ENCODE measurements at regions not wholly inside any gene's neighbourhood (a gene's known extent, or its start where the extent isn't known, plus 50 kb on each side); places are given as distances from the start of the nearest gene placed in this dataset.

DNA sequence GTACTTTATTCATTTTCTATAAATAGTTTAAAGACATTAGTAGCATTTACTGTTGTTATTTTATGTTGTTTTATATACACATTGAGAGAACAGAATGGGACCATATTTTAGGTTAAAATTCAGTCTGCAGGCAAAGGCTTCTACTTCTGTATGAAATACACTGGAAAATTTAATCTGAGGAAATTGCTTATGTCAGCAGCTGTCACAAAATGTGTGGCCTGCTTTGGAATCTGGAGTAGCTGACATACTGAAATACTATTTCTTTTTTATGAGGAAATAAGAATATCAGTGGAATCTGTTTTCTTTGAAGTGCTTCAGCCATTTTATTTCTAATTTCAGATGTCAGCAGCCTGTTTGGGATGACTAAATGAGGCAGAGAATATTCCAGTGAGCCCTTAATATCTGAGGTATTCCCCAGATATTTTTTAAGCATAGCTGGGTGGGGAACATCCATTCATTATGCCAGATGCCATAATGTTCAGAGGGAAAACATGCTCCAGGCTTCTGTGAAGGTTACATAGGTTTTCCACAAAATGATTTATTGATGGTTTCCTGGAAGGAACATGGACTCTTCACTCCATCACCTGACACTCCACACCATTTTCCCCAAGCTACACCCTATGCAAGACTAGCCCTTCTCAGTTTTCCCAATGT, 267.1 kb downstream of the ARL4A start:
- TF ChIP-seq, protein P1, sequence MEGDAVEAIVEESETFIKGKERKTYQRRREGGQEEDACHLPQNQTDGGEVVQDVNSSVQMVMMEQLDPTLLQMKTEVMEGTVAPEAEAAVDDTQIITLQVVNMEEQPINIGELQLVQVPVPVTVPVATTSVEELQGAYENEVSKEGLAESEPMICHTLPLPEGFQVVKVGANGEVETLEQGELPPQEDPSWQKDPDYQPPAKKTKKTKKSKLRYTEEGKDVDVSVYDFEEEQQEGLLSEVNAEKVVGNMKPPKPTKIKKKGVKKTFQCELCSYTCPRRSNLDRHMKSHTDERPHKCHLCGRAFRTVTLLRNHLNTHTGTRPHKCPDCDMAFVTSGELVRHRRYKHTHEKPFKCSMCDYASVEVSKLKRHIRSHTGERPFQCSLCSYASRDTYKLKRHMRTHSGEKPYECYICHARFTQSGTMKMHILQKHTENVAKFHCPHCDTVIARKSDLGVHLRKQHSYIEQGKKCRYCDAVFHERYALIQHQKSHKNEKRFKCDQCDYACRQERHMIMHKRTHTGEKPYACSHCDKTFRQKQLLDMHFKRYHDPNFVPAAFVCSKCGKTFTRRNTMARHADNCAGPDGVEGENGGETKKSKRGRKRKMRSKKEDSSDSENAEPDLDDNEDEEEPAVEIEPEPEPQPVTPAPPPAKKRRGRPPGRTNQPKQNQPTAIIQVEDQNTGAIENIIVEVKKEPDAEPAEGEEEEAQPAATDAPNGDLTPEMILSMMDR (IDR thresholded peaks at IDR 0.05) = no peak
- no peak for TF ChIP-seq ZFX (IDR thresholded peaks at IDR 0.05; ENCODE audit: borderline replicate concordance)
- no peak overlapping the region for H3K27ac ChIP-seq

- no peak for TF ChIP-seq ZFX (IDR thresholded peaks at IDR 0.05; ENCODE audit: borderline replicate concordance)
- TF ChIP-seq, protein P1 (IDR thresholded peaks at IDR 0.05) = no peak
- H3K27ac ChIP-seq = no peak overlapping the region
Measured at GRCh38 chr7:12957487-12957886, 270.1 kb downstream of the ARL4A start.

DNA sequence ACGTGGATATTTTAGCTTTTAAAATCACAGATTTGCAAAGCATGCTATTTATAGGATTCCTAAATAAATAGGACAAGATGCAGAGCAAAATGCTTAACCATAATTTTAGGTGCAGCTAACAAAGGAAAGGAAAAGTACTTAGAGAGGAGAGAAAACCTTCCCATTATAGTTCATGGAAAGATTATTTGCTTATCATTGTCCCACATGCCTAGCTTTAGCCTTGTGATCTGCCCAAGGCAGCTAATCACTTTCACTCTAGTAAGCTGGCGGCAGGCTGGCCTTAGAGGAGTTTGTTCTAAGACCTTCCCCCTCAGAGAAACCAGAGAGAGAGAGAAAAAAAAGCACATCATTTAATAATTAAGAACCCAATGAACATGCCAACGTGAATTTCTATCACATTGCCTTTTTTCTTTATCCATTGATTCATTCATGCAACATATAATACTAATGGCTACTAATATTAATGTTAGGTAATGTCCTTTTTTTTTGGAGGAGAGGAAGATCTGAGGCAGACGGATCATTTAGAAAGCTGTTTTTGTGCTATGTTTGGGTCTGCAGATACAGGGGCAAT, 274.6 kb downstream of the ARL4A start:
- no peak for TF ChIP-seq ZFX (IDR thresholded peaks at IDR 0.05; ENCODE audit: borderline replicate concordance)
- TF ChIP-seq, protein P1 (IDR thresholded peaks at IDR 0.05) = no peak
- H3K27ac ChIP-seq = no peak overlapping the region

- no peak for TF ChIP-seq ZFX (IDR thresholded peaks at IDR 0.05; ENCODE audit: borderline replicate concordance)
- TF ChIP-seq, protein P1 (IDR thresholded peaks at IDR 0.05) = no peak
- H3K27ac ChIP-seq = no peak overlapping the region
Measured at GRCh38 chr7:12963435-12963834, 276.0 kb downstream of the ARL4A start.

DNA sequence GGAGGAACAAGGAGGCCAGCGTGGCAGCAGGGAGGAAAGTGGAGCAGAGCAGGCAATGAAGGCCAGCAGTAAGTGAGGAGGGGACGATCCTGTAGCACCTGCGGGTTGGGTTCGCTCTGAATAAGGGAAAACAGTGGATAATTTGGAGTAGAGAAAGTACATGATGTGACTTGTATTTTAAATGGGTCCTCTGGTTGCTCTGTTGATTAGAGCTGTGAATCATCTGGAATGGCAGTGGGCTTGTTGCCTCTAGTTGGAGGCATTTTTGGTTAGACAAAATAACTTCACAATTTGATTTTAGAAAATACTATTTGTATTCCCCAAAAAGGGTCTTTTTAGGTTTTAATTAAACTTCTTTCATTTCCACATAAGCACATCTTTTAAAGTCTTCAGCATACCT, 277.4 kb downstream of the ARL4A start:
- TF ChIP-seq, protein P1 (IDR thresholded peaks at IDR 0.05) = no peak
- TF ChIP-seq ZFX (IDR thresholded peaks at IDR 0.05; ENCODE audit: borderline replicate concordance) = no peak
- H3K27ac ChIP-seq = no peak overlapping the region

DNA sequence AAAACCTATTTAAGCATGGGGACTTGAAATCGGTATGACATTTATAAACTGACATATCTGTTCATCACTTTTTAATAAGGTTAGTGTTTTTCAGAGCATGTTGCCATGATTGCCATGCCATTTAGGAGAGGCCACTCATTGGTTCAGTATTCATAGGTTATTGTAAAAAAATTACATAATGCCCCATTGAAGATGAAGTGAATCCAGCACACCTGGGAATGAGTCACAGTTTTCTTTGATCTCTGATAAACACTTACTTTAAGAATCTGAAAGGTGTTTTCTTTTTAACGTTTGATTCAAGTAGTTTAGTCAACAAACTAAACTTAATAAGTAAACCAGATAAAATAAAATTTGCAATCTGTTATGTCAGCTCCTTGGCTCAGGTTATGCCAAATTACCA, 278.3 kb downstream of the ARL4A start:
- TF ChIP-seq, protein P1 (IDR thresholded peaks at IDR 0.05) = no peak
- no peak for TF ChIP-seq ZFX (IDR thresholded peaks at IDR 0.05; ENCODE audit: borderline replicate concordance)
- H3K27ac ChIP-seq = no peak overlapping the region

DNA sequence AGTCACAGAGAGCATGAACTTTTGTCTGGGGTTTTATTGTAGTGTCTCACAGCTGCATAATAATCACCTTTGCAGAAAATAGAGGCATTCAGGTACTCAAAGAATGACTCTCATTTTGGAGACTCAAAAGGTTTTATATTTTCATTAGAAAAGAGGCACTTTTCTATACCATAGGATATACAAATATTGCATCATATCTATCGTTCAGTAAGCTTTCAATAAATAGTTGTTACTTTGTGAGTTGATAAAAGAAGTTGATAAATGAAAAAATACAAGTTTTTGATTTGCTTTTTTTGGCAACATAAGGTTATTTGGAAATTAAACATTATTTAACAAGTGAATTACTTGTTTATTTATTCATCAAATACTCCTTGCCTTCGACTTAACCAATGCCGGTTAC, 279.9 kb downstream of the ARL4A start:
- no peak for TF ChIP-seq ZFX (IDR thresholded peaks at IDR 0.05; ENCODE audit: borderline replicate concordance)
- TF ChIP-seq, protein P1 (IDR thresholded peaks at IDR 0.05) = no peak
- no peak overlapping the region for H3K27ac ChIP-seq

Measured in 22Rv1 (cell line).